HEK293T (cell line): ENCODE measurements at regions not wholly inside any gene's neighbourhood (a gene's known extent, or its start where the extent isn't known, plus 50 kb on each side); places are given as distances from the start of the nearest gene placed in this dataset.
"Not testable (repeated sequence)": the region's sequence is repeated elsewhere in the genome, so short reads cannot be mapped to it uniquely, and the experiment has no call there.

Source experiments
- CTCF ChIA-PET: fragments of 350-600 bp; formaldehyde crosslinking; extraction: SDS; loops from one replicate; lab custom pipeline; 2021; ENCODE audit warnings: antibody characterized with exemption, inconsistent platforms; lab: Yijun Ruan, JAX
- POLR2A ChIA-PET: fragments of 350-600 bp; formaldehyde crosslinking; extraction: SDS; loops from one replicate; lab custom pipeline; 2020; ENCODE audit warnings: antibody characterized with exemption, inconsistent platforms; lab: Yijun Ruan, JAX
- DNase-seq: peaks from one replicate; pipeline ENCODE4 v3.0.0; 2012; ENCODE audit warnings: mixed read lengths; ENCODE audit errors: extremely low spot score
- ARNT ChIP-seq: fragments of 450-650 bp; IDR thresholded peaks from 2 replicates; pipeline ENCODE4 v1.6.1; 2017; ENCODE audit warnings: mild to moderate bottlenecking
- BHLHE40 ChIP-seq: fragments of 450-650 bp; IDR thresholded peaks from 2 replicates; pipeline ENCODE4 v1.6.1; 2016; ENCODE audit warnings: mild to moderate bottlenecking, moderate library complexity, borderline replicate concordance
- CTBP1 ChIP-seq: fragments of 450-650 bp; IDR thresholded peaks from 2 replicates; pipeline ENCODE4 v1.6.1; 2016; ENCODE audit warnings: borderline replicate concordance
- ELF4 ChIP-seq: fragments of 450-650 bp; IDR thresholded peaks from 2 replicates; pipeline ENCODE4 v1.6.1; 2017; ENCODE audit warnings: antibody characterized with exemption
- FOXA1 ChIP-seq: fragments of 450-650 bp; IDR thresholded peaks from 2 replicates; pipeline ENCODE4 v1.6.1; 2016; ENCODE audit warnings: mild to moderate bottlenecking
- FOXK2 ChIP-seq: fragments of 450-650 bp; IDR thresholded peaks from 2 replicates; pipeline ENCODE4 v1.6.1; 2016; ENCODE audit warnings: mild to moderate bottlenecking
- FOXM1 ChIP-seq: fragments of 450-650 bp; IDR thresholded peaks from 2 replicates; pipeline ENCODE4 v1.6.1; 2017; ENCODE audit warnings: mild to moderate bottlenecking, borderline replicate concordance
- HDGF ChIP-seq: fragments of 450-650 bp; IDR thresholded peaks from 2 replicates; pipeline ENCODE4 v1.6.1; 2017; ENCODE audit warnings: antibody characterized with exemption, borderline replicate concordance
- L3MBTL2 ChIP-seq: fragments of 450-650 bp; conservative IDR thresholded peaks from 2 replicates; pipeline ENCODE4 v1.6.1; 2016; ENCODE audit warnings: mild to moderate bottlenecking
- LEF1 ChIP-seq: fragments of 450-650 bp; IDR thresholded peaks from 2 replicates; pipeline ENCODE4 v1.6.1; 2017; ENCODE audit warnings: mild to moderate bottlenecking, borderline replicate concordance
- NFRKB ChIP-seq: fragments of 450-650 bp; IDR thresholded peaks from 2 replicates; pipeline ENCODE4 v1.6.1; 2016; ENCODE audit warnings: mild to moderate bottlenecking, moderate library complexity
- PKNOX1 ChIP-seq: fragments of 450-650 bp; IDR thresholded peaks from 2 replicates; pipeline ENCODE4 v1.6.1; 2016
- SP1 ChIP-seq: fragments of 450-650 bp; IDR thresholded peaks from 2 replicates; pipeline ENCODE4 v1.6.1; 2017
- SUZ12 ChIP-seq: fragments of 450-650 bp; IDR thresholded peaks from 2 replicates; pipeline ENCODE4 v1.6.1; 2016; ENCODE audit warnings: mild to moderate bottlenecking
- TARDBP ChIP-seq: fragments of 450-650 bp; IDR thresholded peaks from 2 replicates; pipeline ENCODE4 v1.6.1; 2016
- ZNF384 ChIP-seq: fragments of 450-650 bp; IDR thresholded peaks from 2 replicates; pipeline ENCODE4 v1.6.1; 2016

DNA sequence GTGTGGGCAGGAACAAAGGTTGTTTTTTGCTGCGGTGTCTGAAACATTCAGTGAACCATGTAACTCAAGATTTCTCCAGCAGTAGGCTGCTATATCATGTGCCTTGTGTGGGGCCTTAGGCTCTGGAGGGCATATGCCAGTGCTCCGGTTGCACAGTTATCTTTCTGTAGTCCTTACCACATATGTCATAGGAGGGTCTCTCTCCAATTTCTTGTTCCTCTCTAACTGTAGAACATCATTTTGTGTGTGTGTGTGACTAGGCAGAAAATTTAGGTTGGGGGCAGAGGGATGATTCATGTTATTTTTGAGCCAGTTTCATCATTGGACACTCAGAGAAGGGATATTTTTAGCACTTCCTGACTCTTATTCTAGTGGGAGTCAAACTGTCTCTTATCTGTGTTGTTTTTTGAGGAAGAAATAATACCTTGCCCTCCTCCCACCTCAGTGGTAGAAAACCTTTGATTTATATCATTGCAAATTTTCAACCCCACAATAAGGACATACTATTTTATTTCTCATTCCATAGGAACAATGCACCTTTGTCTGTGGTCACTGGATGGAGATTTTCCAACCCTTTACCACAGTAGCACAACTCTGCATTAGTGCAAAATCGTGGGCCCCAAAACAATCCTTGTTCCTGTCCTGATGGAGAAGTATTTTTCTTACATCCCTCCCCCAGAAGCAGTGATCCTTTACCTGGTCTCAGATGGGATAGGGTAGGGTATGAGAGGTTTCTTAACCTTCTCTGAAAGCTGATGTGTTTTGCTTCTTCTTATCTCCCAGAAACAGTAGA, 113.9 kb downstream of the CCDC74A start:
- POLR2A ChIA-PET, result no interaction called here
- CTCF ChIA-PET, result no interaction called here
- no peak for TF ChIP-seq ZNF384
- TF ChIP-seq ARNT, result no peak
- no peak for TF ChIP-seq FOXA1
- TF ChIP-seq SP1, result no peak
- TF ChIP-seq LEF1, result no peak
- no peak for TF ChIP-seq TARDBP
- no peak for TF ChIP-seq FOXM1
- TF ChIP-seq SUZ12, result no peak
- no peak for TF ChIP-seq PKNOX1
- TF ChIP-seq FOXK2, result no peak
- no peak for TF ChIP-seq ELF4
- no peak for TF ChIP-seq HDGF
- no peak for TF ChIP-seq NFRKB
- no peak for DNase-seq

- CTCF ChIA-PET, POLR2A ChIA-PET, DNase-seq: not testable (repeated sequence)
These were observed 115.5 kb downstream of the CCDC74A start for GRCh38 chr2:131643180-131643579.

DNA sequence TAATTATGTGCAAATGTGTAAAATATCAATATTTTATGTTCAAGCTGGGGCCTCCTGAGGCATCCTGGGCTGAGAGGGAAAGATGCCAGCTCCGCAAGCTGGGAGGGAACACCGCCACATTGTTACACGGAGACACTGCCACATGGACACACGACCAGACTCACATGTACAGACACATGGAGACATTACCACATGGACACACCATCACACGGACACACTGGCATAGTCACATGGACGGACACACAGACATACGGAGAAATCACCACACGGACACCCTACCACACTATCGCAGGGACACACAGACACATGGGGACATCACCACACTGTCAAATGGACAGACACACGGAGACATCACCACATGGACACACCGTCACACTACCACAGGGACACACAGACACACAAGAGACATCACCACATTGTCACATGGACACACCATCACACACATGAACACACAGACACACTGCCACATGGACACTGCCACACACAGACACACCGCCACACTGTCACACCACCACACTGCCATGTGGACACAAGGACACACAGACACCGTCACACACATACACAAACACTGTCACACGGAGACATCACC, 117.6 kb downstream of the CCDC74A start:
- ChIA-PET CTCF (no interaction called here), POLR2A (no interaction called here)
- TF ChIP-seq TARDBP, result no peak
- no peak for TF ChIP-seq BHLHE40
- no peak for TF ChIP-seq L3MBTL2
- no peak for DNase-seq

GRCh38 chr2:131646220-131646619, 118.5 kb downstream of the CCDC74A start:
- POLR2A ChIA-PET, DNase-seq, CTCF ChIA-PET: not testable (repeated sequence)

DNA sequence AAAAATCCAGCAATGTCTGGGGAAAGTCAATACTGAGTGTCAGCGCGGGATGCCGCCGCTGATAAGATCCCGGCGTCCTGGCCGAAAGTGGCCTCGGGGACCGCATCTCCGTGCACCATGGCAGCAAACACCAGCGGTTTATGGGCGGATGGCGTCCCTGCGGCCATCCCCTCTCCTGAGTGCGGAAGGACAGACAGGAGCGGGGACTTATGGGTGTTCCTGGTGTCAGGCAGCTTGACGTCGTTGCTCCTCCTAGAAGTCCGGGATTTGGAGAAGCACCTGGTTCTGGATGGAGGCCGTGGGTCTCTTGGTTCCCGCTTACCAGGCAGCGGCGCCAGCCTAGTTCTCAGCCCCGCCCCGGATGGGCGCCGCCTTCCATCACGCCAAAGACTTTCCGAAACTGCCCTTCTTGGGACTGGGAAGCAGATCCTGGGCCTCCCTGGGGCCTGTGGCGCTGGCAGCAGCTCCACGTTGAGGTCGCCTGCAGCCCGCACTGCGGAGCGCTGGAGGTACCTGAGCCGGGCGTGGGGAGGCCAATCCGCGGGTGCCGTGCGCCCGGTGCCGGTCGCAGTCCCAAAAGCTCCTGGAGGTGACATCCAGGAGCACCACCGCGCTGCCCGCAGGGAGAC, 119.1 kb downstream of the CCDC74A start:
- CTCF ChIA-PET, result no interaction called here
- POLR2A ChIA-PET, result no interaction called here
- TF ChIP-seq FOXM1, result no peak
- no peak for TF ChIP-seq ELF4
- TF ChIP-seq FOXA1, result no peak
- TF ChIP-seq FOXK2, result no peak
- TF ChIP-seq SUZ12, result no peak
- no peak for TF ChIP-seq ARNT
- TF ChIP-seq L3MBTL2, result no peak
- no peak for TF ChIP-seq HDGF
- TF ChIP-seq LEF1, result no peak
- no peak for TF ChIP-seq TARDBP
- no peak for TF ChIP-seq ZNF384
- no peak for TF ChIP-seq NFRKB
- TF ChIP-seq SP1, result no peak
- no peak for TF ChIP-seq CTBP1
- no peak for DNase-seq

DNA sequence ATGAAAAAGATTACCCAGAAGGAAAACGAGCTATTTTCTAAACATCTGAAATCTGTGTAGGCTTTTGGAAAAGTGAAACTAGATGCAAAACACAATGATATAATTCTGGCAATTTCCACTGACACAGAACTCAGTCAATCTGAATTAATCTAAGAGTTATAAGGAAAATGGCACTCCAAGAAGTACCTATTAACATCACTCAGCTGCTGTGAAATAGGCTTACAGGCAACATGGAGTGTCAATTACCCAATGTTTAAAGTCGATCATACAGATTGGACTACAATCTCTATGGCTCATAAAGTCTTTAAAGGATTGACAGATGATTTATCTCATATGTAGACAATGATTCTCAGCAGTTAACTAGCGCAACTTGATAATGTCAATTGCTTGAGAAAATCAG, 120.9 kb downstream of the CCDC74A start:
- POLR2A ChIA-PET, CTCF ChIA-PET: not testable (repeated sequence)

GRCh38 chr2:131652246-131652645, 124.6 kb downstream of the CCDC74A start:
- POLR2A ChIA-PET, DNase-seq, CTCF ChIA-PET: not testable (repeated sequence)

More for the DNA sequence above, 120.9 kb downstream of the CCDC74A start:
- not testable (repeated sequence) for DNase-seq

- CTCF ChIA-PET, POLR2A ChIA-PET, DNase-seq: not testable (repeated sequence)
These were observed 126.4 kb downstream of the CCDC74A start for GRCh38 chr2:131654107-131654506.
